H1 (cell line): ENCODE measurements at regions not wholly inside any gene's neighbourhood (a gene's known extent, or its start where the extent isn't known, plus 50 kb on each side); places are given as distances from the start of the nearest gene placed in this dataset.

Experiments used
- CTCF ChIA-PET: fragments of 300-600 bp; sonication (Branson Sonifier 250); formaldehyde crosslinking; loops from one replicate; lab custom pipeline; 2021; ENCODE audit not compliant: partially characterized antibody; lab: Charles Lee
- POLR2A ChIA-PET: fragments of 300-600 bp; sonication (Branson Sonifier 250); formaldehyde crosslinking; loops from one replicate; lab custom pipeline; 2021; ENCODE audit warnings: inconsistent platforms; ENCODE audit not compliant: partially characterized antibody; lab: Charles Lee
- DNase-seq, 2 experiments: peaks; one replicate each; pipeline versions ENCODE4 v3.0.0 to v3.0.0-alpha.2; 2010 to 2022; ENCODE audit warnings: low spot score in 2 of 2, low read depth in 1 of 2, mixed read lengths in 1 of 2
- FAIRE-seq: peaks from 2 replicates; lab custom pipeline; 2011; peaks lifted over from hg19 to GRCh38; lab: Jason Lieb, UNC
- H2AFZ ChIP-seq: 2 replicates; pipeline ENCODE4 v1.8.1; 2012; ENCODE audit warnings: low read length, inconsistent platforms
- H2AK5ac ChIP-seq: 2 replicates; pipeline ENCODE4 v1.6.1; 2013; ENCODE audit warnings: low read depth, low read length
- H2BK120ac ChIP-seq: replicated peaks from 2 replicates; pipeline ENCODE3; 2013; ENCODE audit warnings: low read depth, low read length, inconsistent platforms
- H2BK12ac ChIP-seq: 2 replicates; pipeline ENCODE4 v1.6.1; 2013; ENCODE audit warnings: low read depth, low read length
- H2BK15ac ChIP-seq: 2 replicates; pipeline ENCODE4 v1.6.1; 2013; ENCODE audit warnings: low read length
- H2BK20ac ChIP-seq: 2 replicates; pipeline ENCODE4 v1.6.1; 2013; ENCODE audit warnings: low read length
- H2BK5ac ChIP-seq: 2 replicates; pipeline ENCODE4 v1.6.1; 2013; ENCODE audit warnings: low read depth, low read length
- H3K14ac ChIP-seq: 2 replicates; pipeline ENCODE4 v1.6.1; 2013; ENCODE audit warnings: inconsistent platforms; ENCODE audit not compliant: insufficient read length
- H3K18ac ChIP-seq: 2 replicates; pipeline ENCODE4 v1.6.1; 2013; ENCODE audit warnings: low read length; ENCODE audit errors: extremely low read depth
- H3K23ac ChIP-seq: 2 replicates; pipeline ENCODE4 v1.6.1; 2013; ENCODE audit warnings: inconsistent platforms; ENCODE audit not compliant: insufficient read length
- H3K23me2 ChIP-seq: 2 replicates; pipeline ENCODE4 v1.6.1; 2013; ENCODE audit warnings: low read depth, low read length
- H3K27ac ChIP-seq: 2 replicates; pipeline ENCODE4 v1.6.1; 2011; ENCODE audit warnings: low read depth, low read length, inconsistent platforms
- H3K27me3 ChIP-seq, 4 experiments: replicated peaks in 1 of 4; 1 replicate in 1 of 4; 2 replicates in 3 of 4; pipeline versions ENCODE4 v1.6.1 to v1.8.1; 2011 to 2013; ENCODE audit warnings: low read length in 3 of 4, mild to moderate bottlenecking in 3 of 4, inconsistent platforms in 2 of 4, mixed read lengths in 2 of 4, moderate library complexity in 1 of 4; ENCODE audit not compliant: control insufficient read depth in 3 of 4, insufficient read depth in 3 of 4; ENCODE audit errors: extremely low read depth in 1 of 4
- H3K36me3 ChIP-seq, 4 experiments: 2 replicates each; pipeline versions ENCODE4 v1.6.1 to v1.8.1; 2011 to 2013; ENCODE audit warnings: mild to moderate bottlenecking in 4 of 4, low read length in 3 of 4, moderate library complexity in 2 of 4, control low read depth in 1 of 4, inconsistent platforms in 1 of 4; ENCODE audit not compliant: insufficient read depth in 4 of 4, control insufficient read depth in 2 of 4
- H3K4ac ChIP-seq: replicated peaks from 2 replicates; pipeline ENCODE3; 2013; ENCODE audit warnings: low read length, low read depth, mixed read lengths, inconsistent platforms; ENCODE audit not compliant: insufficient read length
- H3K4me1 ChIP-seq, 4 experiments: replicated peaks in 1 of 4; 1 replicate in 1 of 4; 2 replicates in 3 of 4; pipeline versions ENCODE4 v1.6.1 to v1.8.1; 2011 to 2013; ENCODE audit warnings: low read length in 3 of 4, inconsistent platforms in 2 of 4, mixed read lengths in 1 of 4; ENCODE audit not compliant: insufficient read depth in 4 of 4, control insufficient read depth in 3 of 4
- H3K4me2 ChIP-seq, 2 experiments: 2 replicates each; pipeline versions ENCODE4 v1.6.1 to v1.8.1; 2011 to 2013; ENCODE audit warnings: low read depth in 2 of 2, low read length in 2 of 2, control low read depth in 1 of 2, inconsistent platforms in 1 of 2, mild to moderate bottlenecking in 1 of 2; ENCODE audit not compliant: insufficient read depth in 1 of 2
- H3K4me3 ChIP-seq, 4 experiments: fragments of 200-600, 300-600 bp in 1 of 4; sonication (generic), shearing (Covaris generic), sonication (Bioruptor Twin) in 1 of 4; 2 replicates each; pipeline versions ENCODE4 v1.5.1 to v1.8.1; 2011 to 2016; ENCODE audit warnings: low read length in 4 of 4, low read depth in 3 of 4, control low read depth in 2 of 4, inconsistent platforms in 2 of 4, mild to moderate bottlenecking in 2 of 4, mixed read lengths in 1 of 4, moderate library complexity in 1 of 4; ENCODE audit not compliant: insufficient read depth in 2 of 4; ENCODE audit errors: extremely low read depth in 1 of 4
- H3K56ac ChIP-seq: replicated peaks from 2 replicates; pipeline ENCODE3; 2013; ENCODE audit warnings: low read depth, mild to moderate bottlenecking, mixed read lengths, low read length, inconsistent platforms; ENCODE audit not compliant: insufficient read length
- H3K79me1 ChIP-seq: 2 replicates; pipeline ENCODE4 v1.6.1; 2013; ENCODE audit warnings: low read depth, low read length, control low read depth
- H3K79me2 ChIP-seq, 2 experiments: 2 replicates each; pipeline versions ENCODE4 v1.6.1 to v1.8.1; 2012 to 2013; ENCODE audit warnings: low read length in 2 of 2, mild to moderate bottlenecking in 2 of 2, inconsistent platforms in 1 of 2; ENCODE audit not compliant: insufficient read depth in 2 of 2, control insufficient read depth in 1 of 2
- H3K9ac ChIP-seq, 4 experiments: replicated peaks in 1 of 4; 1 replicate in 1 of 4; 2 replicates in 3 of 4; pipeline versions ENCODE4 v1.6.1 to v1.8.1; 2011 to 2013; ENCODE audit warnings: low read depth in 3 of 4, low read length in 3 of 4, control low read depth in 2 of 4, mild to moderate bottlenecking in 2 of 4, moderate library complexity in 2 of 4, inconsistent platforms in 1 of 4; ENCODE audit errors: extremely low read depth in 1 of 4
- H3K9me3 ChIP-seq, 2 experiments: 2 replicates each; pipeline versions ENCODE4 v1.6.1 to v1.8.1; 2012 to 2013; ENCODE audit warnings: mild to moderate bottlenecking in 2 of 2, moderate library complexity in 2 of 2, control low read depth in 1 of 2, inconsistent platforms in 1 of 2, low read depth in 1 of 2, low read length in 1 of 2, mixed read lengths in 1 of 2; ENCODE audit not compliant: insufficient read depth in 2 of 2
- H4K20me1 ChIP-seq, 2 experiments: replicated peaks in 1 of 2; 2 replicates each; pipeline versions ENCODE3 to v1.8.1; 2011 to 2013; ENCODE audit warnings: inconsistent platforms in 2 of 2, low read length in 2 of 2, mild to moderate bottlenecking in 1 of 2; ENCODE audit not compliant: insufficient read depth in 2 of 2, control insufficient read depth in 1 of 2
- H4K5ac ChIP-seq: 2 replicates; pipeline ENCODE4 v1.6.1; 2013; ENCODE audit warnings: low read length, low read depth, mixed read lengths, inconsistent platforms; ENCODE audit not compliant: insufficient read length
- H4K8ac ChIP-seq: 2 replicates; pipeline ENCODE4 v1.8.0; 2013; ENCODE audit warnings: mild to moderate bottlenecking, moderate library complexity, low read length, inconsistent platforms; ENCODE audit not compliant: insufficient read depth; ENCODE audit errors: extremely low read depth
- H4K91ac ChIP-seq: replicated peaks from 2 replicates; pipeline ENCODE3; 2013; ENCODE audit warnings: low read length, mixed read lengths, inconsistent platforms; ENCODE audit not compliant: insufficient read length
- CHD1 ChIP-seq: IDR thresholded peaks from 2 replicates; pipeline ENCODE4 v1.6.1; 2012; ENCODE audit warnings: low read depth, low read length, improper control_type of control experiment
- CREB1 ChIP-seq: IDR thresholded peaks from 2 replicates; pipeline ENCODE4 v1.6.1; 2012; ENCODE audit warnings: inconsistent platforms
- EZH2 ChIP-seq: fragments of 200-600 bp; sonication (generic); IDR thresholded peaks from 2 replicates; pipeline ENCODE4 v1.7.1; 2012; ENCODE audit warnings: low read depth, mild to moderate bottlenecking, moderate library complexity, low read length, inconsistent platforms; ENCODE audit not compliant: severe bottlenecking
- FOSL1 ChIP-seq: IDR thresholded peaks from 2 replicates; pipeline ENCODE4 v1.6.1; 2011; ENCODE audit warnings: mild to moderate bottlenecking, low read depth, low read length, moderate library complexity; ENCODE audit not compliant: insufficient read depth
- JUN ChIP-seq: IDR thresholded peaks from 2 replicates; pipeline ENCODE4 v1.6.1; 2011; ENCODE audit warnings: low read depth, mild to moderate bottlenecking, improper control_type of control experiment, low read length
- KDM1A ChIP-seq: fragments of 200-600, 300-600 bp; sonication (generic); IDR thresholded peaks from 2 replicates; pipeline ENCODE4 v1.7.1; 2016; ENCODE audit warnings: mild to moderate bottlenecking, low read length, borderline replicate concordance
- NRF1 ChIP-seq: IDR thresholded peaks from 2 replicates; pipeline ENCODE4 v1.6.1; 2011; ENCODE audit warnings: mild to moderate bottlenecking, low read depth, low read length, improper control_type of control experiment
- SIX5 ChIP-seq: IDR thresholded peaks from 2 replicates; pipeline ENCODE4 v1.6.1; 2011; ENCODE audit warnings: mild to moderate bottlenecking, low read depth, low read length
- SRF ChIP-seq: IDR thresholded peaks from 2 replicates; pipeline ENCODE4 v1.6.1; 2011; ENCODE audit warnings: mild to moderate bottlenecking, low read depth, low read length, moderate library complexity
- SUZ12 ChIP-seq: fragments of 200-600 bp; sonication (generic); IDR thresholded peaks from 2 replicates; pipeline ENCODE4 v1.6.1; 2012; ENCODE audit warnings: mild to moderate bottlenecking, inconsistent platforms, low read length, moderate library complexity, mixed read lengths
- TAF1 ChIP-seq: IDR thresholded peaks from 2 replicates; pipeline ENCODE4 v1.6.1; 2011; ENCODE audit warnings: mild to moderate bottlenecking, low read depth, low read length
- TCF12 ChIP-seq: IDR thresholded peaks from 2 replicates; pipeline ENCODE4 v1.6.1; 2011; ENCODE audit warnings: low read depth, mild to moderate bottlenecking, low read length
- ZNF274 ChIP-seq: IDR thresholded peaks from 2 replicates; pipeline ENCODE4 v1.7.0; 2012; ENCODE audit warnings: low read length, borderline replicate concordance; ENCODE audit errors: extremely low read depth
- whole genome bisulfite sequencing, 2 experiments: shearing (Covaris generic) in 1 of 2; methylation state at CpG; one replicate each; pipeline versions ENCODE4 v1.1.6 to v1.1.7; 2013 to 2015; ENCODE audit warnings: low lambda C conversion rate in 2 of 2, mixed read lengths in 2 of 2, inconsistent platforms in 1 of 2, low coverage in 1 of 2, missing lambda C conversion rate in 1 of 2; ENCODE audit not compliant: insufficient replicate concordance in 2 of 2, insufficient coverage in 1 of 2, insufficient read length in 1 of 2; ENCODE audit errors: extremely low coverage in 1 of 2, missing lambda C conversion rate in 1 of 2; 5-methylcytosine and 5-hydroxymethylcytosine counted together

DNA sequence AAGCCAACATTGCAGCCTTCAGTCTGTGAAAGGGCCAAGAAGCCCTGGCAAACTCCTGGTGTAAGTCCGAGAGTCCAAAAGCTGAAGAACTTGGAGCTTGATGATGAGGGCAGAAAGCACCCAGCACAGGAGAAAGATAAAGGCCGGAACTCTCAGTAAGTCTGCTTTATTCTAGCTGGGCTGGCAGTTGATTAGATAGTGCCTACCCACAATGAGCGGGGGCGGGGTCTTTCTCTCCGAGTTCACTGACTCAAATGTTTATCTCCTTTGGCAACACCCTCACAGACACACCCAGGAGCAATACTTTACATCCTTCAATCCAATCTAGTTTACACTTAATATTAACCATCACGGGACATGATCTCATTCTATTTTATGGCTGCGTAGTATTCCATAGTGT lies 1317.1 kb downstream of the SLITRK1 start (continued):
- TF ChIP-seq KDM1A, result no peak

DNA sequence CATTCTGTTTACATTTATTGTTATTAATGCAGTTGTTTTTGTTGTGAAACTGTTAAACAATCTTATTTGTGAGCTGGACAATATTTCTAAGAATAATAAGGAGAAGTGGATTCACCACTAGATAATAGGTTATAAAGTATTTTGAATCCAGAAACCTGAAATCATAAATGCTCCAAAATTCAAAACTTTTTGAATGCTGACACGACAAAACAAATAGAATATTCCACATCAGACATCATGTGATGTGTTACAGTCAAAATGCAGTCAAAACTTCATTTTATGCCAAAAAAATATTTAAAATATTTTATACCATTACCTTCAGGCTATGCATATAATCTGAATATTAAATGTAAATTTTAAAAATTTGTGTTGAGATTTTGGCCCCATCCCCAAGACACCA lies 1321.4 kb downstream of the SLITRK1 start:
- Histone ChIP-seq H3K18ac (no peak overlapping the region), H3K9ac (no peak overlapping the region), H3K4ac (no peak overlapping the region), H3K56ac (no peak overlapping the region), H3K4me1 (no peaks in the 10 kb centered on the region), H3K27ac (no peak overlapping the region), H4K5ac (no peak overlapping the region), H4K8ac (no peak overlapping the region), H3K23ac (no peak overlapping the region), H4K91ac (no peak overlapping the region), H2AFZ (no peak overlapping the region), H2BK5ac (no peak overlapping the region), H2BK20ac (no peak overlapping the region), H4K20me1 (no peaks in the 10 kb centered on the region), H3K36me3 (no peaks in the 10 kb centered on the region), H3K23me2 (no peaks in the 10 kb centered on the region; the same call in 1 of the 2 replicates), H3K79me2 (no peaks in the 10 kb centered on the region), H2BK15ac (no peak overlapping the region), H3K14ac (no peak overlapping the region), H3K9me3 (no peaks in the 10 kb centered on the region), H3K79me1 (no peaks in the 10 kb centered on the region), H3K4me2 (no peak overlapping the region), H2BK12ac (no peak overlapping the region), H3K27me3 (no peaks in the 10 kb centered on the region), H3K4me3 (no peak overlapping the region), H2BK120ac (no peak overlapping the region), H2AK5ac (no peak overlapping the region)
- POLR2A ChIA-PET, result no interaction called here
- CTCF ChIA-PET, result no interaction called here
- DNase-seq (no peak), FAIRE-seq (no peak)
- 96% methylated on average over 1 of the region's 1 CpG; no CpG with 5 or more reads in 1 of the 2 experiments for WGBS, 2 experiments
- TF ChIP-seq SRF, result no peak
- TF ChIP-seq ZNF274, result no peak
- TF ChIP-seq SUZ12, result no peak
- TF ChIP-seq CHD1, result no peak
- no peak for TF ChIP-seq SIX5
- TF ChIP-seq EZH2, result no peak
- no peak for TF ChIP-seq CREB1
- no peak for TF ChIP-seq NRF1
- no peak for TF ChIP-seq TCF12
- TF ChIP-seq FOSL1, result no peak
- no peak for TF ChIP-seq TAF1
- TF ChIP-seq JUN, result no peak
